ENCODE measurements at regions not wholly inside any gene's neighbourhood (a gene's known extent, or its start where the extent isn't known, plus 50 kb on each side); places are given as distances from the start of the nearest gene placed in this dataset.
"Not testable (repeated sequence)": the region's sequence is repeated elsewhere in the genome, so short reads cannot be mapped to it uniquely, and the experiment has no call there.

DNA sequence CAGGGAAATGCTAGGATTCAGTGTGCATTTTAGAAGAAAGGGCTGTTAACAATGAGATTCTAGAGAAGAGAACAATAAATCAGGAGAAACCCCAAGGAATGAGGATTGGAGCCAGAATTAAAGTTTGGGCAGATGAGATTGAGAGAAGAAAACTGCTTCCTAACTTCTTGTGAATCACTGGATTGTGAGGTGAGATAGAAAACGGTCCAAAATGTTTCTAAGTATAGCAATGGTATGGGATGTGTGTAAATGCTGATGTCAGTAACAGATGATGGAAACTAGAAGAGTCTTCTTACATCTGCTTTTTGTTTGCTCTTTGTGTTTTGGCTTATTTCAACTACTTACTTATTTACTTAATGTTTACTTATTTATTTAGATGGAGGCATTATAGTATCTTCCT is 123.0 kb downstream of the KCNJ2 start:
- Mint-ChIP-seq H3K4me3 (no peak overlapping the region), H3K36me3 (ENCODE audit: low read depth) (no peaks in the 10 kb centered on the region), H3K27me3 (ENCODE audit: low read depth) (peaks cover 2% of the 10 kb centered on the region), H3K9me3 (no peaks in the 10 kb centered on the region), H3K27ac (no peak overlapping the region), H3K4me1 (ENCODE audit: low read depth) (no peaks in the 10 kb centered on the region)
- CTCF ChIA-PET, result no interaction called here
- no peak for DNase-seq
- intact Hi-C loops (cut with micrococcal nuclease), result no loop called here

- intact Hi-C loops (cut with micrococcal nuclease); DNase-seq; CTCF ChIA-PET; H3K4me3 Mint-ChIP-seq; H3K36me3 Mint-ChIP-seq (ENCODE audit: low read depth); H3K9me3 Mint-ChIP-seq; H3K27me3 Mint-ChIP-seq (ENCODE audit: low read depth); H3K27ac Mint-ChIP-seq; H3K4me1 Mint-ChIP-seq (ENCODE audit: low read depth): not testable (repeated sequence)
Measured at GRCh38 chr17:70293564-70294310, 124.4 kb downstream of the KCNJ2 start.

GRCh38 chr17:70295329-70295728 is 126.0 kb downstream of the KCNJ2 start:
- Mint-ChIP-seq H3K4me1 (ENCODE audit: low read depth) (peaks cover 6% of the 10 kb centered on the region), H3K27me3 (ENCODE audit: low read depth) (peaks cover 2% of the 10 kb centered on the region), H3K9me3 (peaks cover 6% of the 10 kb centered on the region), H3K4me3 (no peak overlapping the region), H3K27ac (no peak overlapping the region), H3K36me3 (ENCODE audit: low read depth) (no peaks in the 10 kb centered on the region)
- CTCF ChIA-PET, result no interaction called here
- intact Hi-C loops (cut with micrococcal nuclease), result no loop called here
- DNase-seq, result no peak

GRCh38 chr17:70295731-70296130 is 126.4 kb downstream of the KCNJ2 start:
- intact Hi-C loops (cut with micrococcal nuclease), result no loop called here
- Mint-ChIP-seq H3K4me3 (no peak overlapping the region), H3K27ac (no peak overlapping the region), H3K9me3 (peaks cover 6% of the 10 kb centered on the region), H3K36me3 (ENCODE audit: low read depth) (no peaks in the 10 kb centered on the region), H3K4me1 (ENCODE audit: low read depth) (peaks cover 6% of the 10 kb centered on the region), H3K27me3 (ENCODE audit: low read depth) (peaks cover 2% of the 10 kb centered on the region)
- CTCF ChIA-PET, result no interaction called here
- no peak for DNase-seq

- no peak overlapping the region for H3K27ac Mint-ChIP-seq
- intact Hi-C loops (cut with micrococcal nuclease), result no loop called here
- CTCF ChIA-PET, result interaction anchor here (0.6 kb wide), 1 partner anchor 367 kb away, joined by 3 read pairs; no protein-coding TSS in a partner anchor
- H3K27me3 Mint-ChIP-seq (ENCODE audit: low read depth), result peaks cover 2% of the 10 kb centered on the region
- H3K36me3 Mint-ChIP-seq (ENCODE audit: low read depth), result no peaks in the 10 kb centered on the region
- DNase-seq, result no peak
- no peak overlapping the region for H3K4me3 Mint-ChIP-seq
- H3K4me1 Mint-ChIP-seq (ENCODE audit: low read depth), result peaks cover 6% of the 10 kb centered on the region
- peaks cover 6% of the 10 kb centered on the region for H3K9me3 Mint-ChIP-seq
Measured at GRCh38 chr17:70296456-70296855, 127.1 kb downstream of the KCNJ2 start.

DNA sequence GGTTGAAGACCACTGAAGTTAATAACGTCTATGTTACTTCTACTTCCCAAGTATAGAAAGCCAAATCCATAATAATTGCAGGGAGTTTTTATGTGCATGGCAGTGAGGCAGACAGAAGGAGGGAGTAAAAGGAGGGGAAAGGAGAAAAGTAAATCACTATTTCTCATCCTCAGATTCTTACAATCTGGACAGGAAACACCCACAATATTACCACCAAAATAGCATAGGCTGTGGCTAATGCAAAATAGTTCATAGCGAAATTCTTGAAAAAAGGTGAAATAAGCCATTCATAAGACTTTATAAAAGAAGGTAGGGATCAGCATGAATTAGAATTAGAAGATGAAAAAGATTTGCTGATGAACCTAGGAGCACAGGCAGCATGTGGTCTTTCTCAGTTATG is 128.1 kb downstream of the KCNJ2 start:
- Mint-ChIP-seq H3K27me3 (ENCODE audit: low read depth) (peaks cover 2% of the 10 kb centered on the region), H3K36me3 (ENCODE audit: low read depth) (no peaks in the 10 kb centered on the region), H3K9me3 (peaks cover 6% of the 10 kb centered on the region)

GRCh38 chr17:70298929-70299531 is 129.7 kb downstream of the KCNJ2 start:
- H3K9me3 Mint-ChIP-seq, result peaks cover 6% of the 10 kb centered on the region
- H3K27ac Mint-ChIP-seq, result no peak overlapping the region
- no peaks in the 10 kb centered on the region for H3K36me3 Mint-ChIP-seq (ENCODE audit: low read depth)
- H3K4me1 Mint-ChIP-seq (ENCODE audit: low read depth), result peaks cover 6% of the 10 kb centered on the region
- intact Hi-C loops (cut with micrococcal nuclease), result loop anchor here (1.0 kb wide), 1 partner anchor 66 kb away; no protein-coding TSS in a partner anchor
- no peak overlapping the region for H3K4me3 Mint-ChIP-seq
- CTCF ChIA-PET, result no interaction called here
- peaks cover 2% of the 10 kb centered on the region for H3K27me3 Mint-ChIP-seq (ENCODE audit: low read depth)
- DNase-seq, result no peak

More for the DNA sequence above, 128.1 kb downstream of the KCNJ2 start:
- DNase-seq, result no peak
- H3K27ac Mint-ChIP-seq, result no peak overlapping the region
- no peak overlapping the region for H3K4me3 Mint-ChIP-seq
- H3K4me1 Mint-ChIP-seq (ENCODE audit: low read depth), result peaks cover 6% of the 10 kb centered on the region
- CTCF ChIA-PET, result no interaction called here
- intact Hi-C loops (cut with micrococcal nuclease), result no loop called here

- CTCF ChIA-PET, result no interaction called here
- H3K27ac Mint-ChIP-seq, result no peak overlapping the region
- H3K27me3 Mint-ChIP-seq (ENCODE audit: low read depth), result peaks cover 2% of the 10 kb centered on the region
- no peaks in the 10 kb centered on the region for H3K36me3 Mint-ChIP-seq (ENCODE audit: low read depth)
- H3K4me3 Mint-ChIP-seq, result no peak overlapping the region
- intact Hi-C loops (cut with micrococcal nuclease), result no loop called here
- no peaks in the 10 kb centered on the region for H3K4me1 Mint-ChIP-seq (ENCODE audit: low read depth)
- no peaks in the 10 kb centered on the region for H3K9me3 Mint-ChIP-seq
- DNase-seq, result no peak
Measured at GRCh38 chr17:70307430-70308225, 138.3 kb downstream of the KCNJ2 start.

DNA sequence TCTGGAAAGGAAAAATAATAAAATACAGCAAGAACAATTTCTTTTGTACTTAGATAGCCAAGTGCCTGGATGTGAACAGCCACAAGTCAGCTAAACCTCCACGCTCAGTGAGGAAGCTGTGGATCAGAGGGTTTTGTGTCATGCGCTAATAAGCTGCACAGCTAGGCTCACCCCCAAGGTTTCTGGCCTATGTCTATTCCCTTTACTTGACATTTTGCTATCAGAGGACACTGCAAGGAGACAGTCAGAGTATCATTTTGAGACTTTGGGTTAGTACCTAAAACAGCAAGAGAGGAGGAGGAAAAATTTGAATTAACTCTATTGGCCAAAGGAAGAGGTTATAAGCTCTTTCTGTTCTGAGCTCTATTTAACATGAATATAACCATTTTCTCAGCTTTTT is 139.3 kb downstream of the KCNJ2 start:
- intact Hi-C loops (cut with micrococcal nuclease), result no loop called here
- DNase-seq, result no peak
- no peaks in the 10 kb centered on the region for H3K9me3 Mint-ChIP-seq
- CTCF ChIA-PET, result no interaction called here
- H3K27me3 Mint-ChIP-seq (ENCODE audit: low read depth), result peaks cover 2% of the 10 kb centered on the region
- H3K4me1 Mint-ChIP-seq (ENCODE audit: low read depth), result no peaks in the 10 kb centered on the region
- no peak overlapping the region for H3K4me3 Mint-ChIP-seq
- no peak overlapping the region for H3K27ac Mint-ChIP-seq
- H3K36me3 Mint-ChIP-seq (ENCODE audit: low read depth), result no peaks in the 10 kb centered on the region

- Mint-ChIP-seq H3K27ac (no peak overlapping the region), H3K27me3 (ENCODE audit: low read depth) (peaks cover 2% of the 10 kb centered on the region), H3K9me3 (no peaks in the 10 kb centered on the region), H3K4me1 (ENCODE audit: low read depth) (no peaks in the 10 kb centered on the region), H3K36me3 (ENCODE audit: low read depth) (no peaks in the 10 kb centered on the region), H3K4me3 (no peak overlapping the region)
- intact Hi-C loops (cut with micrococcal nuclease), result no loop called here
- CTCF ChIA-PET, result no interaction called here
- no peak for DNase-seq
Measured at GRCh38 chr17:70310221-70310672, 140.9 kb downstream of the KCNJ2 start.

- no peaks in the 10 kb centered on the region for H3K9me3 Mint-ChIP-seq
- intact Hi-C loops (cut with micrococcal nuclease), result no loop called here
- CTCF ChIA-PET, result no interaction called here
- H3K27me3 Mint-ChIP-seq (ENCODE audit: low read depth), result no peaks in the 10 kb centered on the region
- no peak overlapping the region for H3K4me3 Mint-ChIP-seq
- no peaks in the 10 kb centered on the region for H3K4me1 Mint-ChIP-seq (ENCODE audit: low read depth)
- no peak overlapping the region for H3K27ac Mint-ChIP-seq
- no peaks in the 10 kb centered on the region for H3K36me3 Mint-ChIP-seq (ENCODE audit: low read depth)
- no peak for DNase-seq
Measured at GRCh38 chr17:70313086-70313852, 143.9 kb downstream of the KCNJ2 start.

DNA sequence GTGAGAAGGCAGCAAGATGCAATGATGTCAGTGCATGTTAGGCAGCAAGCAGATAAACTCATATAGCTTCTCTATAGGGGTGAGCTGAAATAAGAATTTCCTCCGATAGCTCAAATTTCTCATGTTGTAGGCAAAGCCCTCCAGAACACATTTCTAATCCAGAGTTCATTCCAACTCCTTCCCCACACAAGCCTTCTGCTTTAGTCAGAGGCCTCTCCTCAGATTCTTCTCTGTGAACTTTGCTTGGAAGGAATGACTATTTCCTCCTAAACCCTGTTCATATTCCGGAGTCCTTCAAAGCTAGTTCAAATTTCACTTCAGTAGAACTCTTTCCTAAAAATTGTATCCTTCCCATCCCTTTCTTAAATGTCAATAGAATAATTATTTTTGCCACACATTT is 144.8 kb downstream of the KCNJ2 start:
- no peak overlapping the region for H3K27ac Mint-ChIP-seq
- no peak for DNase-seq
- intact Hi-C loops (cut with micrococcal nuclease), result no loop called here
- no peaks in the 10 kb centered on the region for H3K36me3 Mint-ChIP-seq (ENCODE audit: low read depth)
- H3K4me1 Mint-ChIP-seq (ENCODE audit: low read depth), result no peaks in the 10 kb centered on the region
- H3K4me3 Mint-ChIP-seq, result no peak overlapping the region
- H3K9me3 Mint-ChIP-seq, result no peaks in the 10 kb centered on the region
- no peaks in the 10 kb centered on the region for H3K27me3 Mint-ChIP-seq (ENCODE audit: low read depth)
- CTCF ChIA-PET, result no interaction called here

Measured in activated naive CD4-positive, alpha-beta T cell treated with anti-CD3 and anti-CD28 coated beads for 36 hours (primary cell).